A673 (cell line): ENCODE measurements at regions not wholly inside any gene's neighbourhood (a gene's known extent, or its start where the extent isn't known, plus 50 kb on each side); places are given as distances from the start of the nearest gene placed in this dataset.
"Not testable (repeated sequence)": the region's sequence is repeated elsewhere in the genome, so short reads cannot be mapped to it uniquely, and the experiment has no call there.

ENCODE experiments used
- CTCF ChIP-seq: fragments of 300-800, 200-600 bp; sonication (generic); conservative IDR thresholded peaks from 2 replicates; pipeline ENCODE4 v1.5.1; 2017; ENCODE audit warnings: low read depth, mild to moderate bottlenecking, antibody characterized with exemption, low read length, moderate library complexity, mixed read lengths
- EZH2 ChIP-seq: fragments of 200-600 bp; sonication (generic); IDR thresholded peaks from 2 replicates; pipeline ENCODE4 v1.6.1; 2017; ENCODE audit warnings: borderline replicate concordance, low read depth, mild to moderate bottlenecking, mixed read lengths, antibody characterized with exemption, low read length; ENCODE audit not compliant: poor library complexity, severe bottlenecking

GRCh38 chr12:33937669-33938068 lies 84.6 kb upstream of the ALG10 start:
- TF ChIP-seq CTCF, EZH2: not testable (repeated sequence)
